Tibial nerve (tissue), 4 donors: ENCODE measurements at regions not wholly inside any gene's neighbourhood (a gene's known extent, or its start where the extent isn't known, plus 50 kb on each side); places are given as distances from the start of the nearest gene placed in this dataset.

ENCODE experiments used
- DNase-seq, 2 donors: peaks; one replicate each; pipeline ENCODE4 v3.0.0-alpha.2; 2019; ENCODE audit warnings: low spot score in 2 of 2
- H3K27ac ChIP-seq, 4 donors: fragments of 200-600 bp; sonication (generic) in 3 of 4; one replicate each; pipeline ENCODE4 v1.5.1; 2017 to 2019; ENCODE audit warnings: mild to moderate bottlenecking in 1 of 4
- H3K27me3 ChIP-seq, 2 donors: fragments of 200-600 bp; sonication (generic) in 1 of 2; one replicate each; pipeline versions ENCODE4 v1.5.1 to v1.6.0; 2017 to 2019
- H3K36me3 ChIP-seq, 3 donors: fragments of 200-600 bp; sonication (generic); one replicate each; pipeline ENCODE4 v1.5.1; 2018 to 2019
- H3K4me1 ChIP-seq, 4 donors: fragments of 200-600 bp; sonication (generic) in 3 of 4; one replicate each; pipeline ENCODE4 v1.5.1; 2017 to 2019
- H3K4me3 ChIP-seq, 4 donors: fragments of 200-600 bp; sonication (generic) in 3 of 4; one replicate each; pipeline ENCODE4 v1.5.1; 2017 to 2019; ENCODE audit warnings: mild to moderate bottlenecking in 1 of 4, moderate library complexity in 1 of 4
- H3K9me3 ChIP-seq, 4 donors: fragments of 200-600 bp; sonication (generic) in 3 of 4; one replicate each; pipeline ENCODE4 v1.5.1; 2017 to 2019
- EP300 ChIP-seq, 2 donors: sonication (generic); formaldehyde crosslinking; IDR thresholded peaks; one replicate each; pipeline ENCODE4 v1.6.1; 2017; ENCODE audit warnings: antibody characterized with exemption in 2 of 2, mild to moderate bottlenecking in 1 of 2
- POLR2A ChIP-seq, 2 donors: fragments of 450-650 bp; IDR thresholded peaks; one replicate each; pipeline ENCODE4 v1.6.1; 2017; ENCODE audit warnings: antibody characterized with exemption in 2 of 2, mild to moderate bottlenecking in 2 of 2, moderate library complexity in 2 of 2
- WGBS, 2 donors: methylation state at CpG; one replicate each; pipeline ENCODE4 v1.1.5; 2018; 5-methylcytosine and 5-hydroxymethylcytosine counted together
- TF ChIP-seq, protein P1 (sequence below), 5 experiments: fragments of 200-600 bp in 3 of 5; fragments of 450-650 bp in 2 of 5; sonication (generic) in 3 of 5; IDR thresholded peaks; one replicate each; pipeline ENCODE4 v1.5.1; 2016 to 2019; ENCODE audit warnings: antibody characterized with exemption in 5 of 5, mild to moderate bottlenecking in 3 of 5, moderate library complexity in 2 of 5

- no peak overlapping the region for H3K27ac ChIP-seq
- no peak for TF ChIP-seq EP300 (IDR thresholded peaks at IDR 0.05)
- TF ChIP-seq, protein P1, sequence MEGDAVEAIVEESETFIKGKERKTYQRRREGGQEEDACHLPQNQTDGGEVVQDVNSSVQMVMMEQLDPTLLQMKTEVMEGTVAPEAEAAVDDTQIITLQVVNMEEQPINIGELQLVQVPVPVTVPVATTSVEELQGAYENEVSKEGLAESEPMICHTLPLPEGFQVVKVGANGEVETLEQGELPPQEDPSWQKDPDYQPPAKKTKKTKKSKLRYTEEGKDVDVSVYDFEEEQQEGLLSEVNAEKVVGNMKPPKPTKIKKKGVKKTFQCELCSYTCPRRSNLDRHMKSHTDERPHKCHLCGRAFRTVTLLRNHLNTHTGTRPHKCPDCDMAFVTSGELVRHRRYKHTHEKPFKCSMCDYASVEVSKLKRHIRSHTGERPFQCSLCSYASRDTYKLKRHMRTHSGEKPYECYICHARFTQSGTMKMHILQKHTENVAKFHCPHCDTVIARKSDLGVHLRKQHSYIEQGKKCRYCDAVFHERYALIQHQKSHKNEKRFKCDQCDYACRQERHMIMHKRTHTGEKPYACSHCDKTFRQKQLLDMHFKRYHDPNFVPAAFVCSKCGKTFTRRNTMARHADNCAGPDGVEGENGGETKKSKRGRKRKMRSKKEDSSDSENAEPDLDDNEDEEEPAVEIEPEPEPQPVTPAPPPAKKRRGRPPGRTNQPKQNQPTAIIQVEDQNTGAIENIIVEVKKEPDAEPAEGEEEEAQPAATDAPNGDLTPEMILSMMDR (IDR thresholded peaks at IDR 0.05) = no peak
- TF ChIP-seq POLR2A (IDR thresholded peaks at IDR 0.05) = no peak
- DNase-seq = no peak
- no peaks in the 10 kb centered on the region for H3K27me3 ChIP-seq
- H3K4me3 ChIP-seq = no peak overlapping the region
- H3K9me3 ChIP-seq = peaks cover 0 to 15% (median 0%) of the 10 kb centered on the region in 4 donors
- H3K36me3 ChIP-seq = no peaks in the 10 kb centered on the region
- H3K4me1 ChIP-seq = no peaks in the 10 kb centered on the region
Measured at GRCh38 chr4:181077341-181077740, 1165.9 kb upstream of the TENM3 start.

DNA sequence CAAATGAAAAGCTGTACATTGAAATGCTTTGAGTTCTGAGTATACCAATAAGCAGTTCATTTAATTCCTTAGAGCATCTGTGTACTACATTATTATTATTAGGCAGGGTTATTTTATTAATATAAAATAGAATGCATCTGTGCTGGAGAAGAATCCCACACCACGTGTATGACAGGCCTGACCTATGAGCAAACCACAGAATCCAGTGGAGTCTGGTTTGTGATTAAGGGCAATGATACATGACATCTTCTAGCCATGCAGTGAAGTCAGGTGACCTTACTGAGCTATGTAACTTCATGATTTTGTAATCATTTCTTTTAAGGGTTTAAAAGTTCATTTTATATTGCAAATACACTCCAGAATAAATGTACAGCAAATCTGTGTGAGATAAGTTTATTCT lies 1165.0 kb upstream of the TENM3 start:
- Histone ChIP-seq H3K27me3 (no peaks in the 10 kb centered on the region), H3K9me3 (peaks cover 0 to 15% (median 0%) of the 10 kb centered on the region in 4 donors), H3K36me3 (no peaks in the 10 kb centered on the region), H3K4me1 (no peaks in the 10 kb centered on the region), H3K4me3 (no peak overlapping the region), H3K27ac (no peak overlapping the region)
- TF ChIP-seq POLR2A (IDR thresholded peaks at IDR 0.05) (no peak), EP300 (IDR thresholded peaks at IDR 0.05) (no peak)
- TF ChIP-seq, protein P1 (IDR thresholded peaks at IDR 0.05) = no peak
- 23 to 56% methylated on average over 1 of the region's 1 CpG for WGBS, 2 donors
- no peak for DNase-seq

- DNase-seq = no peak
- TF ChIP-seq EP300 (IDR thresholded peaks at IDR 0.05) (no peak), POLR2A (IDR thresholded peaks at IDR 0.05) (no peak)
- TF ChIP-seq, protein P1 (IDR thresholded peaks at IDR 0.05) = no peak
- H3K4me3 ChIP-seq = no peak overlapping the region
- H3K27me3 ChIP-seq = no peaks in the 10 kb centered on the region
- WGBS, 2 donors = 46 to 50% methylated on average over 6 of the region's 6 CpGs
- no peaks in the 10 kb centered on the region for H3K9me3 ChIP-seq
- H3K4me1 ChIP-seq = no peaks in the 10 kb centered on the region
- H3K36me3 ChIP-seq = no peaks in the 10 kb centered on the region
- H3K27ac ChIP-seq = no peak overlapping the region
Measured at GRCh38 chr4:181083757-181084361, 1159.3 kb upstream of the TENM3 start.

GRCh38 chr4:181085557-181085956 lies 1157.6 kb upstream of the TENM3 start:
- H3K4me3 ChIP-seq = no peak overlapping the region
- H3K9me3 ChIP-seq = no peaks in the 10 kb centered on the region
- no peaks in the 10 kb centered on the region for H3K27me3 ChIP-seq
- DNase-seq = no peak
- no peak overlapping the region for H3K27ac ChIP-seq
- H3K4me1 ChIP-seq = no peaks in the 10 kb centered on the region
- WGBS, 2 donors = 60 to 79% methylated on average over 3 of the region's 3 CpGs
- TF ChIP-seq, protein P1 (IDR thresholded peaks at IDR 0.05) = no peak
- TF ChIP-seq POLR2A (IDR thresholded peaks at IDR 0.05) (no peak), EP300 (IDR thresholded peaks at IDR 0.05) (no peak)
- no peaks in the 10 kb centered on the region for H3K36me3 ChIP-seq

DNA sequence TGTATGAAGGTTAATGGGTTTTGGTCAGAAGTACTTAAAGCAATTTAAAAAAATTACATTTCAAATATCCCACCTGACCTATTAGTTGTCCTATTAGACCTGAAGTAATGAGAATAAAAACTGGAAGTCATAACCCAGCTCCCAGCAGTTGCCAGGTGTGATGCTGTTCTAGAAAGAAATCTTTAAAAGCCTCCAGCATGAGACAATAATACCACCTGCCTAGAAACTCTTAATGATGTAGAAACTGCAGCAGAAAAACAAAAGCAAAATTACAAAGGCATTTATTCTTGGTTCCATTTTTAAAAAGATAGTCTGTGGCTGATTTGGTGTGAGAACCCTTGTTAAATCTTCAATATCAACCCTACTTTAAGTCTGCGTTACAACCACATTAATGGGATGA lies 1137.7 kb upstream of the TENM3 start:
- H3K4me1 ChIP-seq = no peaks in the 10 kb centered on the region
- WGBS, 2 donors = 93 to 97% methylated on average over 1 of the region's 1 CpG
- DNase-seq = no peak
- no peaks in the 10 kb centered on the region for H3K27me3 ChIP-seq
- H3K36me3 ChIP-seq = no peaks in the 10 kb centered on the region
- H3K9me3 ChIP-seq = no peaks in the 10 kb centered on the region
- H3K27ac ChIP-seq = no peak overlapping the region
- H3K4me3 ChIP-seq = no peak overlapping the region
- TF ChIP-seq POLR2A (IDR thresholded peaks at IDR 0.05) (no peak), EP300 (IDR thresholded peaks at IDR 0.05) (no peak)
- TF ChIP-seq, protein P1 (IDR thresholded peaks at IDR 0.05) = no peak
